Fibroblast of lung (primary cell): ENCODE measurements at regions not wholly inside any gene's neighbourhood (a gene's known extent, or its start where the extent isn't known, plus 50 kb on each side); places are given as distances from the start of the nearest gene placed in this dataset.

Source experiments
- DNase-seq, 2 donors: peaks; one replicate each; pipeline versions ENCODE4 v3.0.0 to v3.0.0-alpha.2; 2010; ENCODE audit warnings: low read depth in 2 of 2
- H2AFZ ChIP-seq: 2 replicates; pipeline ENCODE4 v1.5.1; 2012; ENCODE audit warnings: low read length, control low read depth, inconsistent platforms
- H3K27ac ChIP-seq: 2 replicates; pipeline ENCODE4 v1.5.1; 2011; ENCODE audit warnings: low read length, control low read depth; ENCODE audit not compliant: insufficient read depth
- H3K27me3 ChIP-seq: 2 replicates; pipeline ENCODE4 v1.5.1; 2011; ENCODE audit warnings: mild to moderate bottlenecking, low read length; ENCODE audit not compliant: control insufficient read depth, insufficient read depth
- H3K36me3 ChIP-seq: 2 replicates; pipeline ENCODE4 v1.5.1; 2011; ENCODE audit warnings: low read length; ENCODE audit not compliant: control insufficient read depth, insufficient read depth
- H3K4me1 ChIP-seq: 2 replicates; pipeline ENCODE4 v1.5.1; 2011; ENCODE audit warnings: low read length; ENCODE audit not compliant: control insufficient read depth, insufficient read depth; ENCODE audit errors: extremely low read depth
- H3K4me2 ChIP-seq: 2 replicates; pipeline ENCODE4 v1.5.1; 2011; ENCODE audit warnings: low read length, control low read depth; ENCODE audit not compliant: insufficient read depth; ENCODE audit errors: extremely low read depth
- H3K4me3 ChIP-seq, 4 experiments: fragments of 200-600 bp in 1 of 4; sonication (generic) in 1 of 4; replicated peaks in 1 of 4; 2 replicates each; pipeline ENCODE4 v1.5.1; 2011 to 2016; ENCODE audit warnings: low read length in 4 of 4, low read depth in 3 of 4, mild to moderate bottlenecking in 3 of 4, control low read depth in 2 of 4, inconsistent platforms in 1 of 4, mixed read lengths in 1 of 4; ENCODE audit not compliant: insufficient read depth in 1 of 4; ENCODE audit errors: control extremely low read depth in 1 of 4
- H3K79me2 ChIP-seq: 2 replicates; pipeline ENCODE4 v1.5.1; 2012; ENCODE audit warnings: mild to moderate bottlenecking, low read length, inconsistent platforms; ENCODE audit not compliant: control insufficient read depth, insufficient read depth
- H3K9ac ChIP-seq: 2 replicates; pipeline ENCODE4 v1.5.1; 2011; ENCODE audit warnings: mild to moderate bottlenecking, low read length, control low read depth; ENCODE audit not compliant: insufficient read depth
- H3K9me3 ChIP-seq: 2 replicates; pipeline ENCODE4 v1.5.1; 2012; ENCODE audit warnings: low read depth, low read length; ENCODE audit not compliant: control insufficient read depth, insufficient read depth
- H4K20me1 ChIP-seq: 2 replicates; pipeline ENCODE4 v1.5.1; 2011; ENCODE audit warnings: low read length; ENCODE audit not compliant: control insufficient read depth, insufficient read depth; ENCODE audit errors: extremely low read depth
- CTCF ChIP-seq, 2 donors: IDR thresholded peaks in 1 of 2; conservative IDR thresholded peaks in 1 of 2; 1 replicate in 1 of 2; 2 replicates in 1 of 2; pipeline ENCODE4 v1.5.1; 2011 to 2012; ENCODE audit warnings: low read length in 2 of 2, control low read depth in 1 of 2, inconsistent platforms in 1 of 2, low read depth in 1 of 2, mild to moderate bottlenecking in 1 of 2
- EZH2 ChIP-seq: IDR thresholded peaks from 2 replicates; pipeline ENCODE4 v1.5.1; 2012; ENCODE audit warnings: low read length, control low read depth, mild to moderate bottlenecking; ENCODE audit errors: missing control alignments

GRCh38 chr4:38386005-38386551 lies 277.9 kb upstream of the KLF3 start:
- no peak for TF ChIP-seq EZH2
- no peak for TF ChIP-seq CTCF (conservative IDR thresholded peaks at IDR 0.05 in 1 of 2, IDR thresholded peaks at IDR 0.05 in 1 of 2; ENCODE audit: low read depth in 1 of 2, low read length in 2 of 2)
- Histone ChIP-seq H3K79me2 (no peaks in the 10 kb centered on the region), H2AFZ (no peak overlapping the region), H4K20me1 (no peaks in the 10 kb centered on the region), H3K4me2 (no peak overlapping the region), H3K36me3 (no peaks in the 10 kb centered on the region), H3K27me3 (no peaks in the 10 kb centered on the region), H3K27ac (no peak overlapping the region), H3K4me3 (no peak overlapping the region), H3K4me1 (no peaks in the 10 kb centered on the region), H3K9me3 (no peaks in the 10 kb centered on the region), H3K9ac (no peak overlapping the region)
- DNase-seq: no peak

- H3K9ac ChIP-seq: no peak overlapping the region
- H4K20me1 ChIP-seq: no peaks in the 10 kb centered on the region
- H3K9me3 ChIP-seq: no peaks in the 10 kb centered on the region
- no peaks in the 10 kb centered on the region for H3K4me1 ChIP-seq
- no peaks in the 10 kb centered on the region for H3K36me3 ChIP-seq
- H2AFZ ChIP-seq: no peak overlapping the region
- TF ChIP-seq CTCF (conservative IDR thresholded peaks at IDR 0.05 in 1 of 2, IDR thresholded peaks at IDR 0.05 in 1 of 2; ENCODE audit: low read depth in 1 of 2, low read length in 2 of 2) (no peak), EZH2 (no peak)
- H3K27me3 ChIP-seq: no peaks in the 10 kb centered on the region
- no peak overlapping the region for H3K27ac ChIP-seq
- no peak overlapping the region for H3K4me2 ChIP-seq
- no peak overlapping the region for H3K4me3 ChIP-seq
- no peaks in the 10 kb centered on the region for H3K79me2 ChIP-seq
- DNase-seq: no peak
These were observed 277.3 kb upstream of the KLF3 start for GRCh38 chr4:38386654-38387188.

DNA sequence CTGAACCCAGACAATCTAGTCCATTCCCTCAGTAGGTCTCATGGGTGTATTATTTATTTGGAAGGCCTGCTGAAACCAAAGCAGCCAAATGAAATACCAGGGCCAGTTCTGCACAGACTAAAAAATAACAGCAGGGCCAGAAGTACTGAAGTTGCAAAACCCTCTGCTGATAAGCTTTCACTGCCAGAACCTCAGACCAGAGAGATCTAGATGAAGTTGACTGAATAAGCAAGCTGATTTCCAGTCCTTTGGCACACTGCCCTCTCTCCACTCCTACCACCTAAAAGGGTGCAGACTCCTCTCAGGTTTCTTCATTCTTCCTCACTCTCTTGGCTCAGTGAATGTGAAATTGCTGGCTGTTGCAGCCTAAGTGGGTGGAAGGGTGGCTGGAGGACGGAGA lies 276.7 kb upstream of the KLF3 start:
- Histone ChIP-seq H3K27me3 (no peaks in the 10 kb centered on the region), H4K20me1 (no peaks in the 10 kb centered on the region), H3K9ac (no peak overlapping the region), H3K4me3 (no peak overlapping the region), H3K36me3 (no peaks in the 10 kb centered on the region), H3K4me2 (no peak overlapping the region), H2AFZ (no peak overlapping the region), H3K9me3 (no peaks in the 10 kb centered on the region), H3K27ac (no peak overlapping the region), H3K79me2 (no peaks in the 10 kb centered on the region), H3K4me1 (no peaks in the 10 kb centered on the region)
- no peak for TF ChIP-seq EZH2
- TF ChIP-seq CTCF (conservative IDR thresholded peaks at IDR 0.05 in 1 of 2, IDR thresholded peaks at IDR 0.05 in 1 of 2; ENCODE audit: low read depth in 1 of 2, low read length in 2 of 2): no peak
- DNase-seq: peak; percentile 48 to 92
